Neural cell (in vitro differentiated cells): ENCODE measurements at regions not wholly inside any gene's neighbourhood (a gene's known extent, or its start where the extent isn't known, plus 50 kb on each side); places are given as distances from the start of the nearest gene placed in this dataset.

Source experiments
- H2AFZ ChIP-seq: fragments of 200-600, 300-800 bp; sonication (generic), shearing (Covaris generic); 2 replicates; pipeline ENCODE4 v1.6.0; 2014; ENCODE audit warnings: low read depth, mild to moderate bottlenecking, antibody characterized with exemption, low read length, moderate library complexity
- H3F3A ChIP-seq: fragments of 200-600 bp; shearing (Covaris generic); 2 replicates; pipeline ENCODE4 v1.6.1; 2016; ENCODE audit warnings: mild to moderate bottlenecking, moderate library complexity, mixed read lengths, antibody characterized with exemption, low read length; ENCODE audit not compliant: insufficient read depth, poor library complexity, severe bottlenecking
- H3K27ac ChIP-seq: fragments of 200-600, 300-800 bp; sonication (generic), shearing (Covaris generic); 2 replicates; pipeline ENCODE4 v1.5.1; 2014; ENCODE audit warnings: mild to moderate bottlenecking, low read length, moderate library complexity
- H3K27me3 ChIP-seq: fragments of 300-800, 200-600 bp; sonication (generic), shearing (Covaris generic); 2 replicates; pipeline ENCODE4 v1.6.0; 2014; ENCODE audit warnings: mild to moderate bottlenecking, low read depth, low read length, moderate library complexity; ENCODE audit not compliant: insufficient read depth
- H3K36me3 ChIP-seq: fragments of 300-800, 200-600 bp; sonication (generic), shearing (Covaris generic); 2 replicates; pipeline ENCODE4 v1.5.1; 2014; ENCODE audit warnings: mild to moderate bottlenecking, antibody characterized with exemption, low read length, moderate library complexity; ENCODE audit not compliant: insufficient read depth
- H3K4me2 ChIP-seq: fragments of 300-800, 200-600 bp; sonication (generic), shearing (Covaris generic); 2 replicates; pipeline ENCODE4 v1.6.0; 2014; ENCODE audit warnings: mild to moderate bottlenecking, low read length
- H3K4me3 ChIP-seq: fragments of 300-800, 200-600 bp; sonication (generic), shearing (Covaris generic); 2 replicates; pipeline ENCODE4 v1.5.1; 2014; ENCODE audit warnings: mild to moderate bottlenecking, low read length, moderate library complexity
- H3K79me2 ChIP-seq: fragments of 200-600 bp; shearing (Covaris generic); replicated peaks from 2 replicates; pipeline ENCODE4 v1.6.0; 2014; ENCODE audit warnings: mild to moderate bottlenecking, low read length, moderate library complexity; ENCODE audit not compliant: insufficient read depth
- H3K9ac ChIP-seq: fragments of 300-800, 200-600 bp; sonication (generic), shearing (Covaris generic); 2 replicates; pipeline ENCODE4 v1.6.1; 2016; ENCODE audit warnings: mild to moderate bottlenecking, low read length, mixed read lengths
- H3K9me2 ChIP-seq: fragments of 200-600 bp; shearing (Covaris generic); 2 replicates; pipeline ENCODE4 v1.6.1; 2016; ENCODE audit warnings: mild to moderate bottlenecking, low read length, mixed read lengths; ENCODE audit not compliant: insufficient read depth
- H3K9me3 ChIP-seq: fragments of 200-600, 300-800 bp; sonication (generic), shearing (Covaris generic); 2 replicates; pipeline ENCODE4 v1.6.1; 2016; ENCODE audit warnings: mild to moderate bottlenecking, mixed run types, low read length, moderate library complexity, mixed read lengths
- H4K20me1 ChIP-seq: fragments of 200-600 bp; shearing (Covaris generic); 2 replicates; pipeline ENCODE4 v1.6.1; 2016; ENCODE audit warnings: mild to moderate bottlenecking, mixed run types; ENCODE audit not compliant: insufficient read depth
- EP300 ChIP-seq: fragments of 450-650 bp; conservative IDR thresholded peaks from 2 replicates; pipeline ENCODE4 v1.6.1; 2014; ENCODE audit warnings: antibody characterized with exemption, mild to moderate bottlenecking, moderate library complexity; ENCODE audit not compliant: poor library complexity, severe bottlenecking
- EZH2 ChIP-seq: fragments of 200-600, 300-800 bp; shearing (Covaris generic), sonication (generic); IDR thresholded peaks from 2 replicates; pipeline ENCODE4 v1.6.1; 2014; ENCODE audit warnings: antibody characterized with exemption, low read length, borderline replicate concordance, mild to moderate bottlenecking; ENCODE audit not compliant: insufficient read depth, poor library complexity, severe bottlenecking
- MXI1 ChIP-seq: fragments of 450-650 bp; conservative IDR thresholded peaks from 2 replicates; pipeline ENCODE4 v1.6.1; 2014; ENCODE audit warnings: antibody characterized with exemption, mild to moderate bottlenecking; ENCODE audit not compliant: poor library complexity, severe bottlenecking
- POLR2AphosphoS5 ChIP-seq: IDR thresholded peaks from 2 replicates; pipeline ENCODE4 v1.6.1; 2012
- RAD21 ChIP-seq: fragments of 450-650 bp; conservative IDR thresholded peaks from 2 replicates; pipeline ENCODE4 v1.6.1; 2014; ENCODE audit warnings: antibody characterized with exemption, mild to moderate bottlenecking, moderate library complexity
- SMC3 ChIP-seq: fragments of 450-650 bp; conservative IDR thresholded peaks from 2 replicates; pipeline ENCODE4 v1.6.1; 2014; ENCODE audit warnings: antibody characterized with exemption, mild to moderate bottlenecking, moderate library complexity; ENCODE audit not compliant: poor library complexity
- TAF1 ChIP-seq: IDR thresholded peaks from 2 replicates; pipeline ENCODE4 v1.6.1; 2012; ENCODE audit warnings: low read depth
- TF ChIP-seq, protein P1 (sequence below): IDR thresholded peaks from 2 replicates; pipeline ENCODE4 v1.6.1; 2012; ENCODE audit warnings: borderline replicate concordance
- TF ChIP-seq, protein P2 (sequence below): fragments of 450-650 bp; IDR thresholded peaks from 2 replicates; pipeline ENCODE4 v1.5.1; 2014; ENCODE audit warnings: antibody characterized with exemption, mild to moderate bottlenecking, moderate library complexity; ENCODE audit not compliant: poor library complexity, severe bottlenecking

DNA sequence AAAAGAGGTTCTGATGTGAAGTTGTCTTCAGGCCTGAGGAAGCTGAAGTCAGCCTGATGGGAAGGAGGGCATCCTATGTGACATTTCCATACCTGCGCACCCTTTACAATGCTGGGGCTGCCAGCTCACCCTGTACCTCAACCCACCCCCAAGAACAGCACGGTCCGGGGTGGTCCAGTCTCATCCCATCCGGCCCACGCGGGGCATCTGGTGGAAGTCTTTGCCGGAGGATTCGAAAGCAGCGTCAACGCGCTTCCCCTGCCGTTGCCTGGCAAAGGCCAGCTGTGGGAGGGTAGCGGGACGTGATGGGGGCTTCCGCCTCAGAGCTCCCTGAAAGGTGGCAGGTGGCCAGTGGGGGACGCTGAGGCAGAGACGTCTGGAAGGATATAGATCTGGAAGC, 113.6 kb upstream of the ANKRD30BL start:
- Histone ChIP-seq H3K4me3 (no peak overlapping the region), H3K9ac (no peak overlapping the region), H3F3A (no peaks in the 10 kb centered on the region), H3K27ac (no peak overlapping the region), H3K27me3 (no peaks in the 10 kb centered on the region), H3K9me3 (no peaks in the 10 kb centered on the region), H3K4me2 (no peak overlapping the region), H2AFZ (no peak overlapping the region), H3K79me2 (no peaks in the 10 kb centered on the region), H4K20me1 (no peaks in the 10 kb centered on the region), H3K9me2 (no peaks in the 10 kb centered on the region), H3K36me3 (no peaks in the 10 kb centered on the region)
- TF ChIP-seq TAF1 (no peak), POLR2AphosphoS5 (no peak), SMC3 (no peak), RAD21 (no peak), EZH2 (no peak), EP300 (no peak), MXI1 (no peak)
- TF ChIP-seq, protein P1, sequence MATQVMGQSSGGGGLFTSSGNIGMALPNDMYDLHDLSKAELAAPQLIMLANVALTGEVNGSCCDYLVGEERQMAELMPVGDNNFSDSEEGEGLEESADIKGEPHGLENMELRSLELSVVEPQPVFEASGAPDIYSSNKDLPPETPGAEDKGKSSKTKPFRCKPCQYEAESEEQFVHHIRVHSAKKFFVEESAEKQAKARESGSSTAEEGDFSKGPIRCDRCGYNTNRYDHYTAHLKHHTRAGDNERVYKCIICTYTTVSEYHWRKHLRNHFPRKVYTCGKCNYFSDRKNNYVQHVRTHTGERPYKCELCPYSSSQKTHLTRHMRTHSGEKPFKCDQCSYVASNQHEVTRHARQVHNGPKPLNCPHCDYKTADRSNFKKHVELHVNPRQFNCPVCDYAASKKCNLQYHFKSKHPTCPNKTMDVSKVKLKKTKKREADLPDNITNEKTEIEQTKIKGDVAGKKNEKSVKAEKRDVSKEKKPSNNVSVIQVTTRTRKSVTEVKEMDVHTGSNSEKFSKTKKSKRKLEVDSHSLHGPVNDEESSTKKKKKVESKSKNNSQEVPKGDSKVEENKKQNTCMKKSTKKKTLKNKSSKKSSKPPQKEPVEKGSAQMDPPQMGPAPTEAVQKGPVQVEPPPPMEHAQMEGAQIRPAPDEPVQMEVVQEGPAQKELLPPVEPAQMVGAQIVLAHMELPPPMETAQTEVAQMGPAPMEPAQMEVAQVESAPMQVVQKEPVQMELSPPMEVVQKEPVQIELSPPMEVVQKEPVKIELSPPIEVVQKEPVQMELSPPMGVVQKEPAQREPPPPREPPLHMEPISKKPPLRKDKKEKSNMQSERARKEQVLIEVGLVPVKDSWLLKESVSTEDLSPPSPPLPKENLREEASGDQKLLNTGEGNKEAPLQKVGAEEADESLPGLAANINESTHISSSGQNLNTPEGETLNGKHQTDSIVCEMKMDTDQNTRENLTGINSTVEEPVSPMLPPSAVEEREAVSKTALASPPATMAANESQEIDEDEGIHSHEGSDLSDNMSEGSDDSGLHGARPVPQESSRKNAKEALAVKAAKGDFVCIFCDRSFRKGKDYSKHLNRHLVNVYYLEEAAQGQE: no peak
- TF ChIP-seq, protein P2, sequence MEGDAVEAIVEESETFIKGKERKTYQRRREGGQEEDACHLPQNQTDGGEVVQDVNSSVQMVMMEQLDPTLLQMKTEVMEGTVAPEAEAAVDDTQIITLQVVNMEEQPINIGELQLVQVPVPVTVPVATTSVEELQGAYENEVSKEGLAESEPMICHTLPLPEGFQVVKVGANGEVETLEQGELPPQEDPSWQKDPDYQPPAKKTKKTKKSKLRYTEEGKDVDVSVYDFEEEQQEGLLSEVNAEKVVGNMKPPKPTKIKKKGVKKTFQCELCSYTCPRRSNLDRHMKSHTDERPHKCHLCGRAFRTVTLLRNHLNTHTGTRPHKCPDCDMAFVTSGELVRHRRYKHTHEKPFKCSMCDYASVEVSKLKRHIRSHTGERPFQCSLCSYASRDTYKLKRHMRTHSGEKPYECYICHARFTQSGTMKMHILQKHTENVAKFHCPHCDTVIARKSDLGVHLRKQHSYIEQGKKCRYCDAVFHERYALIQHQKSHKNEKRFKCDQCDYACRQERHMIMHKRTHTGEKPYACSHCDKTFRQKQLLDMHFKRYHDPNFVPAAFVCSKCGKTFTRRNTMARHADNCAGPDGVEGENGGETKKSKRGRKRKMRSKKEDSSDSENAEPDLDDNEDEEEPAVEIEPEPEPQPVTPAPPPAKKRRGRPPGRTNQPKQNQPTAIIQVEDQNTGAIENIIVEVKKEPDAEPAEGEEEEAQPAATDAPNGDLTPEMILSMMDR: no peak

- no peaks in the 10 kb centered on the region for H3F3A ChIP-seq
- no peaks in the 10 kb centered on the region for H3K79me2 ChIP-seq
- no peak overlapping the region for H2AFZ ChIP-seq
- H3K36me3 ChIP-seq: no peaks in the 10 kb centered on the region
- no peak overlapping the region for H3K4me2 ChIP-seq
- no peak overlapping the region for H3K9ac ChIP-seq
- no peaks in the 10 kb centered on the region for H3K9me2 ChIP-seq
- H3K9me3 ChIP-seq: no peaks in the 10 kb centered on the region
- H3K27ac ChIP-seq: no peak overlapping the region
- peak; percentile 96 for TF ChIP-seq POLR2AphosphoS5
- TF ChIP-seq, protein P1: no peak
- TF ChIP-seq SMC3: no peak
- peak; percentile 95 for TF ChIP-seq EP300
- TF ChIP-seq, protein P2: no peak
- TF ChIP-seq EZH2: no peak
- TF ChIP-seq MXI1: no peak
- TF ChIP-seq RAD21: no peak
- TF ChIP-seq TAF1: no peak
- no peaks in the 10 kb centered on the region for H3K27me3 ChIP-seq
- H3K4me3 ChIP-seq: no peak overlapping the region
- H4K20me1 ChIP-seq: no peaks in the 10 kb centered on the region
Observed at GRCh38 chr2:132276571-132276981, 114.8 kb upstream of the ANKRD30BL start.
